Vagina (tissue), 2 donors: ENCODE measurements at regions not wholly inside any gene's neighbourhood (a gene's known extent, or its start where the extent isn't known, plus 50 kb on each side); places are given as distances from the start of the nearest gene placed in this dataset.

Experiments used
- CTCF ChIP-seq, 3 experiments: fragments of 450-650 bp in 2 of 3; fragments of 200-600 bp in 1 of 3; sonication (generic) in 1 of 3; IDR thresholded peaks; one replicate each; pipeline ENCODE4 v1.5.1; 2017 to 2019; ENCODE audit warnings: antibody characterized with exemption in 3 of 3, mild to moderate bottlenecking in 2 of 3, moderate library complexity in 2 of 3
- POLR2A ChIP-seq, 2 donors: fragments of 450-650 bp; IDR thresholded peaks; one replicate each; pipeline ENCODE4 v1.6.1; 2017; ENCODE audit warnings: antibody characterized with exemption in 2 of 2, mild to moderate bottlenecking in 2 of 2, moderate library complexity in 2 of 2

DNA sequence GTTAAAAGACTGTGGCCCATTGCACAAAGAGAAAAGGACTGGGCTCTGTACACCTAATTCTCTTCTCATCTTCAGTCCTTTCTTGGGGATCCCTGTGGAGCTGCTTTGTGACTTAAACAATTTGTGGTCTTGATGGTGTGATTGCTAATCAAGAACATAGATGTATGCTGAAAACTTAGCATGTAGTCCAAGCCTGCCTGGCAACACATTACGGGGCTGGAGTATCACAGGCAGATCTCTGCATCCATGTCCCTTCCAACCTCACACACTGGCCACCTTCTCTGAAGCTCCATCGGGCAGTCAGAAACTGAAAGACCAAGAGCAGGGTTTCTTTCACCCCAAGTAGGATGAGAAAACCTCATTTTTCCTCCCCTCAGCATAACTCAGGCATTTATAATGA, 69.6 kb upstream of the ARGLU1 start:
- TF ChIP-seq POLR2A (IDR thresholded peaks at IDR 0.05) (no peak), CTCF (IDR thresholded peaks at IDR 0.05) (no peak)
